ENCODE measurements at regions not wholly inside any gene's neighbourhood (a gene's known extent, or its start where the extent isn't known, plus 50 kb on each side); places are given as distances from the start of the nearest gene placed in this dataset.
"Not testable (repeated sequence)": the region's sequence is repeated elsewhere in the genome, so short reads cannot be mapped to it uniquely, and the experiment has no call there.

- DNase-seq (ENCODE audit: low read depth) = no peak
Measured at GRCh38 chr4:138614398-138615142, 372.4 kb upstream of the SLC7A11 start.

- no peak for DNase-seq (ENCODE audit: low read depth)
Measured at GRCh38 chr4:138612428-138612827, 370.3 kb upstream of the SLC7A11 start.

GRCh38 chr4:138611721-138612120 lies 369.6 kb upstream of the SLC7A11 start:
- no peak for DNase-seq (ENCODE audit: low read depth)

GRCh38 chr4:138611017-138611416 lies 368.9 kb upstream of the SLC7A11 start:
- DNase-seq (ENCODE audit: low read depth) = no peak

GRCh38 chr4:138609943-138610350 lies 367.8 kb upstream of the SLC7A11 start:
- no peak for DNase-seq (ENCODE audit: low read depth)

- no peak for DNase-seq (ENCODE audit: low read depth)
Measured at GRCh38 chr4:138604556-138604955, 362.4 kb upstream of the SLC7A11 start.

- no peak for DNase-seq (ENCODE audit: low read depth)
Measured at GRCh38 chr4:138602664-138603063, 360.5 kb upstream of the SLC7A11 start.

- DNase-seq (ENCODE audit: low read depth) = no peak
Measured at GRCh38 chr4:138599965-138600364, 357.8 kb upstream of the SLC7A11 start.

GRCh38 chr4:138598226-138598625 lies 356.1 kb upstream of the SLC7A11 start:
- no peak for DNase-seq (ENCODE audit: low read depth)

- DNase-seq (ENCODE audit: low read depth) = no peak
Measured at GRCh38 chr4:138596896-138597295, 354.7 kb upstream of the SLC7A11 start.

- DNase-seq (ENCODE audit: low read depth) = no peak
Measured at GRCh38 chr4:138595731-138596460, 353.7 kb upstream of the SLC7A11 start.

- DNase-seq (ENCODE audit: low read depth) = no peak
Measured at GRCh38 chr4:138595171-138595570, 353.0 kb upstream of the SLC7A11 start.

GRCh38 chr4:138592796-138593195 lies 350.6 kb upstream of the SLC7A11 start:
- no peak for DNase-seq (ENCODE audit: low read depth)

- no peak for DNase-seq (ENCODE audit: low read depth)
Measured at GRCh38 chr4:138591808-138592207, 349.7 kb upstream of the SLC7A11 start.

GRCh38 chr4:138588501-138588900 lies 346.4 kb upstream of the SLC7A11 start:
- no peak for DNase-seq (ENCODE audit: low read depth)

GRCh38 chr4:138579146-138579545 lies 337.0 kb upstream of the SLC7A11 start:
- DNase-seq (ENCODE audit: low read depth) = no peak

- DNase-seq (ENCODE audit: low read depth) = not testable (repeated sequence)
Measured at GRCh38 chr4:138577826-138578225, 335.7 kb upstream of the SLC7A11 start.

- no peak for DNase-seq (ENCODE audit: low read depth)
Measured at GRCh38 chr4:138577145-138577544, 335.0 kb upstream of the SLC7A11 start.

- DNase-seq (ENCODE audit: low read depth) = no peak
Measured at GRCh38 chr4:138576684-138577083, 334.5 kb upstream of the SLC7A11 start.

GRCh38 chr4:138573246-138573645 lies 331.1 kb upstream of the SLC7A11 start:
- no peak for DNase-seq (ENCODE audit: low read depth)

GRCh38 chr4:138572007-138572406 lies 329.9 kb upstream of the SLC7A11 start:
- DNase-seq (ENCODE audit: low read depth) = no peak

GRCh38 chr4:138567696-138568095 lies 325.5 kb upstream of the SLC7A11 start:
- no peak for DNase-seq (ENCODE audit: low read depth)

GRCh38 chr4:138565576-138565975 lies 323.4 kb upstream of the SLC7A11 start:
- no peak for DNase-seq (ENCODE audit: low read depth)
